ENCODE measurements at regions not wholly inside any gene's neighbourhood (a gene's known extent, or its start where the extent isn't known, plus 50 kb on each side); places are given as distances from the start of the nearest gene placed in this dataset.

DNA sequence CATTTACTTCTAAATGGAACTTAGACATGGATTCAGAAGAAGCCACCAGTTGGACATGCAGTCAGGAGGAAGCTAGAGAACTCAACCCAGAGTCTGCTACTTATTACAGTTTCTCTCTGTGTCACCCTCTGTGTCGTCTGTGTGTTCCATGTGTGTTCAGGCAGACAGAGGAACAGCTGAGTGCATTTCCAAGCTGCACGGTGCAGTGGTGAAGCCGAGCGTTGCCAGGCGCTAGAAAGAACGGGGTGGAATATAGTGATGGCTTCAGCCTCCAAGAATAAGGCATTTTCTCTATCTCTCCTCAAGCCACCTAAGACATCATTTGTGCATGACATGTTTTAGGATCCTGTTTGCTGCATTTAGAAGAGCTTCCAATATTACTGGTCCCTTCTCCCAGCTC, 101.1 kb upstream of the CCL2 start:
- H3K27me3 ChIP-seq: peaks cover 56% of the 10 kb centered on the region
- no peak overlapping the region for H3K27ac ChIP-seq
- no peak for TF ChIP-seq CTCF (IDR thresholded peaks at IDR 0.05)
- no peak for TF ChIP-seq POLR2A (IDR thresholded peaks at IDR 0.05)
- no peak for TF ChIP-seq POLR2AphosphoS5 (IDR thresholded peaks at IDR 0.05)
- no peak for TF ChIP-seq EP300 (IDR thresholded peaks at IDR 0.05)
- WGBS: 61% methylated on average over 6 of the region's 6 CpGs
- H3K9me3 ChIP-seq: no peaks in the 10 kb centered on the region
- H3K36me3 ChIP-seq: no peaks in the 10 kb centered on the region
- H3K4me1 ChIP-seq: peaks cover 3% of the 10 kb centered on the region
- DNase-seq (ENCODE audit: low spot score in 2 of 2): no peak
- H3K4me3 ChIP-seq: no peak overlapping the region

DNA sequence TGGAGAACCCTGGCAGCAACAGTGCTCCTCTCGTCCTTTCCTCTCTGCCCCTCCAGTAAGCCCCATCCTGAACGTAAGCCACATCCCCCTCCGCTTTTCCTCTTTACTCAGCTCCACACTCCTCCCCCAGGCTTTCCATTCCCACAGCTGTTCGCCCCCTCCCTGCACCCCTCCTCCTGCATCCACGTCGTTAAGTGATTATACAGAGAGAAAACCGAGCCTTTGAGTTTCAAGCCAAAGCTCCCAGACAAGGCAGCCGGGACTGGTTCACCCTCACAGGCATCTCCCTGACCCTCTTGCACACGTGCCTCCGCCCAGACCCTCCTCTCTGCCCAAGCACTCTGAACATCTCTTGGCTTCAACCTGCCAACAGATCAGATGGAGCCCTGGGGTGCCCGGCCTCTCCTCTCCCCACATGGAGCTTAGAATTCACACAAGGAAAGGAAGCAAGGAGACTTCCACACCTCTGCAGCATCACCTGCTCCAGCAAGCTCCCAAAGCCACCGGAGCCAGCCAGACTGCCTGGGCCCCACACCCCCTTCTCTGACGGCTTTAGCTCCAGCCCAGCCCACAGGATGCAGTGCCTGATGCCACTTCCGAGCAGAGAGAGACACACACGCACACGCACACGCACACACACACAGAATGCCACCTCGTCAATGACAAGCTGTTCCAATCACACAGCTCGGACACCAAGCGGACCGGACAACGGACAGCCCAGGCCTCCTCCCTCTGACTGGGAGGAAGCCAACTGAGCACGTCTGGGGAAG, 99.9 kb upstream of the CCL2 start:
- WGBS: 27% methylated on average over 22 of the region's 23 CpGs
- no peaks in the 10 kb centered on the region for H3K9me3 ChIP-seq
- no peak overlapping the region for H3K27ac ChIP-seq
- no peak for DNase-seq (ENCODE audit: low spot score in 2 of 2)
- H3K4me3 ChIP-seq: no peak overlapping the region
- peaks cover 3% of the 10 kb centered on the region for H3K4me1 ChIP-seq
- H3K36me3 ChIP-seq: no peaks in the 10 kb centered on the region
- H3K27me3 ChIP-seq: peaks cover 67% of the 10 kb centered on the region
- no peak for TF ChIP-seq POLR2A (IDR thresholded peaks at IDR 0.05)
- no peak for TF ChIP-seq POLR2AphosphoS5 (IDR thresholded peaks at IDR 0.05)
- TF ChIP-seq EP300 (IDR thresholded peaks at IDR 0.05): no peak
- TF ChIP-seq CTCF (IDR thresholded peaks at IDR 0.05): no peak

DNA sequence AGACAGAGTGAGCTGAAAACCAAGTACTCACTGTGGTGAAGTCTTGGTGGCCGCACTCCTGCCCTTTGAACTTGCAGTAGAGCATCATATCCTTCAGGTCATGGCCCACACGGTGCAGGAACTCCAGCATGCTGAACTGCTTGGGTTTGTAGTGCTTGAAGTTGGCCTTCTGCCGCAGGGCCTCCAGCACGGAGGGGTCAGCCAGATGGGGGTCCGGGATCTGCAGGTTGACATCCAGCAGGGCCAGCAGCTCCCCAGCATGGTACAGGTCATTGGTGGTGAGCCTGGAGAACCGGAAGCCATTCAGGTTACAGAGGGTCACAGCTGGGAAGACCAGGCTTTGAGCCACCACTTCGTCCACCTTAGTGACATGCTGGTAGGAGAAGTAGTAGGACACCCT, 99.1 kb upstream of the CCL2 start:
- H3K27me3 ChIP-seq: peaks cover 75% of the 10 kb centered on the region
- DNase-seq (ENCODE audit: low spot score in 2 of 2): no peak
- H3K36me3 ChIP-seq: no peaks in the 10 kb centered on the region
- TF ChIP-seq POLR2AphosphoS5 (IDR thresholded peaks at IDR 0.05): no peak
- TF ChIP-seq CTCF (IDR thresholded peaks at IDR 0.05): no peak
- TF ChIP-seq EP300 (IDR thresholded peaks at IDR 0.05): no peak
- no peak for TF ChIP-seq POLR2A (IDR thresholded peaks at IDR 0.05)
- no peak overlapping the region for H3K27ac ChIP-seq
- H3K4me1 ChIP-seq: peaks cover 3% of the 10 kb centered on the region
- WGBS: 90% methylated on average over 7 of the region's 7 CpGs
- H3K4me3 ChIP-seq: no peak overlapping the region
- no peaks in the 10 kb centered on the region for H3K9me3 ChIP-seq

DNA sequence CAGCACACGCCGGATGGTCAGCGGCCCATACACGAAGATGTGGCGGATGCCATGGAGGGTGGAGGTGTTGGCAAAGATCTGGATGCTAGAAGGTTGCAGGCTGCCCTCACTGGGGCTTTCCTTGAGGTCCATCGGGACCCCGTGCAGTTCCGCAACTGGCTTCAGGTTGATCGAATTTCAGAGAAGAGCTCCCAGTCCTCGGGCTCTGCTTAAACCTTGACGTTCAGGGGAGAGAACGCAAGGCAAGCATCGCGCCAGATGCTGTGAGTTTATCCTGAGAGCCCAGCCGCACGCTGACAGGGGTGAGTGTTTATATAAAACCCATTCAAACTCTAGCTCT, 98.7 kb upstream of the CCL2 start:
- DNase-seq (ENCODE audit: low spot score in 2 of 2): no peak
- Histone ChIP-seq H3K4me3 (no peak overlapping the region), H3K27ac (no peak overlapping the region), H3K36me3 (no peaks in the 10 kb centered on the region), H3K9me3 (no peaks in the 10 kb centered on the region), H3K27me3 (peaks cover 79% of the 10 kb centered on the region), H3K4me1 (peaks cover 3% of the 10 kb centered on the region)
- no peak for TF ChIP-seq CTCF (IDR thresholded peaks at IDR 0.05)
- no peak for TF ChIP-seq POLR2AphosphoS5 (IDR thresholded peaks at IDR 0.05)
- TF ChIP-seq EP300 (IDR thresholded peaks at IDR 0.05): no peak
- TF ChIP-seq POLR2A (IDR thresholded peaks at IDR 0.05): no peak
- WGBS: 35% methylated on average over 9 of the region's 16 CpGs

- DNase-seq (ENCODE audit: low spot score in 2 of 2): no peak
- H3K27ac ChIP-seq: no peak overlapping the region
- TF ChIP-seq POLR2A (IDR thresholded peaks at IDR 0.05) (no peak), POLR2AphosphoS5 (IDR thresholded peaks at IDR 0.05) (no peak), EP300 (IDR thresholded peaks at IDR 0.05) (no peak), CTCF (IDR thresholded peaks at IDR 0.05) (no peak)
- peaks cover 79% of the 10 kb centered on the region for H3K27me3 ChIP-seq
- no peaks in the 10 kb centered on the region for H3K36me3 ChIP-seq
- H3K4me1 ChIP-seq: peaks cover 3% of the 10 kb centered on the region
- H3K9me3 ChIP-seq: no peaks in the 10 kb centered on the region
- H3K4me3 ChIP-seq: no peak overlapping the region
- 4% methylated on average over 31 of the region's 42 CpGs for WGBS
Observed at GRCh38 chr17:34156741-34157589, 98.1 kb upstream of the CCL2 start.
